ENCODE measurements at regions not wholly inside any gene's neighbourhood (a gene's known extent, or its start where the extent isn't known, plus 50 kb on each side); places are given as distances from the start of the nearest gene placed in this dataset.

GRCh38 chr12:115519359-115519758 lies 758.1 kb downstream of the MED13L start:
- TF ChIP-seq CTCF (IDR thresholded peaks at IDR 0.05; ENCODE audit: low read depth, low read length): no peak
- TF ChIP-seq POLR2A (IDR thresholded peaks at IDR 0.05; ENCODE audit: extremely low read depth, insufficient read length): no peak
- TF ChIP-seq MAX (IDR thresholded peaks at IDR 0.05; ENCODE audit: low read depth, low read length): no peak
- TF ChIP-seq MYC (IDR thresholded peaks at IDR 0.05; ENCODE audit: low read depth, low read length): no peak
